OCI-LY3 (cell line): ENCODE measurements at regions not wholly inside any gene's neighbourhood (a gene's known extent, or its start where the extent isn't known, plus 50 kb on each side); places are given as distances from the start of the nearest gene placed in this dataset.

ENCODE experiments used
- H2AFZ ChIP-seq: fragments of 200-600, 300-600 bp; shearing (Covaris generic); 2 replicates; pipeline ENCODE4 v1.6.0; 2014; ENCODE audit warnings: antibody characterized with exemption, low read depth, low read length
- H3K27ac ChIP-seq: fragments of 200-600, 300-600 bp; sonication (generic); 2 replicates; pipeline ENCODE4 v1.5.1; 2014; ENCODE audit warnings: mild to moderate bottlenecking, low read length, moderate library complexity, mixed read lengths
- H3K27me3 ChIP-seq: fragments of 200-600, 300-600 bp; sonication (generic); 2 replicates; pipeline ENCODE4 v1.6.1; 2014; ENCODE audit warnings: low read depth, low read length, mixed read lengths
- H3K36me3 ChIP-seq: fragments of 200-600, 300-600 bp; sonication (generic); replicated peaks from 2 replicates; pipeline ENCODE3; 2014; ENCODE audit warnings: low read depth, low read length, mixed read lengths
- H3K4me1 ChIP-seq: fragments of 300-600, 200-600 bp; sonication (generic); 2 replicates; pipeline ENCODE4 v1.6.1; 2014; ENCODE audit warnings: low read length, mixed read lengths
- H3K4me2 ChIP-seq: fragments of 200-600, 300-600 bp; sonication (generic); 2 replicates; pipeline ENCODE4 v1.6.1; 2014; ENCODE audit warnings: low read length, mixed read lengths
- H3K4me3 ChIP-seq: fragments of 300-600, 200-600 bp; sonication (generic); 2 replicates; pipeline ENCODE4 v1.5.1; 2014; ENCODE audit warnings: antibody characterized with exemption, mild to moderate bottlenecking, low read length, moderate library complexity
- H3K79me2 ChIP-seq: fragments of 300-600, 200-600 bp; shearing (Covaris generic); 2 replicates; pipeline ENCODE4 v1.6.1; 2014; ENCODE audit warnings: mild to moderate bottlenecking, low read length, mixed read lengths
- H3K9ac ChIP-seq: fragments of 300-600, 200-600 bp; shearing (Covaris generic); 2 replicates; pipeline ENCODE4 v1.6.0; 2014; ENCODE audit warnings: mild to moderate bottlenecking, low read length, moderate library complexity
- H3K9me3 ChIP-seq: fragments of 200-600, 300-600 bp; shearing (Covaris generic); 2 replicates; pipeline ENCODE4 v1.6.1; 2014; ENCODE audit warnings: low read length, mixed read lengths; ENCODE audit not compliant: insufficient read depth
- H4K20me1 ChIP-seq: fragments of 200-600, 300-600 bp; sonication (generic); 2 replicates; pipeline ENCODE4 v1.6.1; 2016; ENCODE audit warnings: low read length, mixed read lengths; ENCODE audit not compliant: insufficient read depth
- EZH2phosphoT487 ChIP-seq: fragments of 200-600 bp; shearing (Covaris generic); IDR thresholded peaks from 2 replicates; pipeline ENCODE4 v1.6.1; 2018; ENCODE audit warnings: antibody characterized with exemption, mixed run types, low read depth
- TF ChIP-seq, protein P1 (sequence below): fragments of 200-600, 300-600 bp; sonication (generic); IDR thresholded peaks from 2 replicates; pipeline ENCODE4 v1.5.1; 2014; ENCODE audit warnings: antibody characterized with exemption, low read length, low read depth

DNA sequence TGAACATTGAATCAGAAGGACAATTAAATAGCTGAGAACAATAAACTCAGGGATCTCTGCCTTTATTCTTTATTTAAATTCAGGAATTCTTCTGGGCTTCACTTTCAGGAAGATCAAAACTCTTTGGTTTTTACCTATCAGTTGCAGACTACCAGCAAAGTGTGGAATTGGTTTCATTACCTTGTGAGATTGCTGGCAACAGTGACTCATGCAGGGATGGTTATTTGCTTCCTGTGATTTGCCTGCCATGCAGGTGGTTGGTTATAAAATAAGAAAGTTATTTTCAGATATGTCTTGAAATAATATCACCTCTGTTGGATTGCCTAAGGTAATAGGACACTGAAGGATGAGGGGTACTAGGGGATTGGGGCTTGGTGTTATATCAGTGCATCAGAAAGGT is 204.6 kb downstream of the PTBP2 start:
- Histone ChIP-seq H3K4me3 (no peak overlapping the region), H3K27ac (no peak overlapping the region), H3K79me2 (no peaks in the 10 kb centered on the region), H3K9ac (no peak overlapping the region), H3K36me3 (no peaks in the 10 kb centered on the region), H4K20me1 (no peaks in the 10 kb centered on the region), H3K4me1 (no peaks in the 10 kb centered on the region), H3K9me3 (no peaks in the 10 kb centered on the region), H3K4me2 (no peak overlapping the region), H3K27me3 (no peaks in the 10 kb centered on the region), H2AFZ (no peak overlapping the region)
- TF ChIP-seq, protein P1, sequence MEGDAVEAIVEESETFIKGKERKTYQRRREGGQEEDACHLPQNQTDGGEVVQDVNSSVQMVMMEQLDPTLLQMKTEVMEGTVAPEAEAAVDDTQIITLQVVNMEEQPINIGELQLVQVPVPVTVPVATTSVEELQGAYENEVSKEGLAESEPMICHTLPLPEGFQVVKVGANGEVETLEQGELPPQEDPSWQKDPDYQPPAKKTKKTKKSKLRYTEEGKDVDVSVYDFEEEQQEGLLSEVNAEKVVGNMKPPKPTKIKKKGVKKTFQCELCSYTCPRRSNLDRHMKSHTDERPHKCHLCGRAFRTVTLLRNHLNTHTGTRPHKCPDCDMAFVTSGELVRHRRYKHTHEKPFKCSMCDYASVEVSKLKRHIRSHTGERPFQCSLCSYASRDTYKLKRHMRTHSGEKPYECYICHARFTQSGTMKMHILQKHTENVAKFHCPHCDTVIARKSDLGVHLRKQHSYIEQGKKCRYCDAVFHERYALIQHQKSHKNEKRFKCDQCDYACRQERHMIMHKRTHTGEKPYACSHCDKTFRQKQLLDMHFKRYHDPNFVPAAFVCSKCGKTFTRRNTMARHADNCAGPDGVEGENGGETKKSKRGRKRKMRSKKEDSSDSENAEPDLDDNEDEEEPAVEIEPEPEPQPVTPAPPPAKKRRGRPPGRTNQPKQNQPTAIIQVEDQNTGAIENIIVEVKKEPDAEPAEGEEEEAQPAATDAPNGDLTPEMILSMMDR: no peak
- no peak for TF ChIP-seq EZH2phosphoT487

DNA sequence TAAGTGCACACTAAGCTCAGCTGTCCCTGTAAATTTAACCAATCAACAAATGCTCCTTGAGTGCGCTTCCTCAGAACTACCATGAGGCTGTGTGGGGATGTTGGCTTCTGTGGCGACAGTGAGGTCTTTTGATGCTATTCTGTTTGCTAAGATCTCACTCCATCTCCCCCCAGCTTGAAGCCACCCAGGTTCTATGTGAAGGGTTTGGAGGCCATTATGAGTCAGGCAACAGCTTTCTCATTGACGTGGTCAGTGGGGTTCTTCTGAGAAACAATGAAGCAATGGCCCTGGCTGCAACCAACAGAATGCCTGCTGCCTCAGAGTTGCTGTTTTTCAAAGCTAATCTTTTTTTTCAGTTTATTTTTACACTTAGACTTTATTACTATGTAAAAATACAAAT is 205.5 kb downstream of the PTBP2 start:
- Histone ChIP-seq H3K4me2 (no peak overlapping the region), H3K4me1 (no peaks in the 10 kb centered on the region), H3K4me3 (no peak overlapping the region), H3K9ac (no peak overlapping the region), H3K9me3 (no peaks in the 10 kb centered on the region), H3K36me3 (no peaks in the 10 kb centered on the region), H3K27ac (no peak overlapping the region), H2AFZ (no peak overlapping the region), H3K27me3 (no peaks in the 10 kb centered on the region), H3K79me2 (no peaks in the 10 kb centered on the region), H4K20me1 (no peaks in the 10 kb centered on the region)
- TF ChIP-seq, protein P1: no peak
- no peak for TF ChIP-seq EZH2phosphoT487

DNA sequence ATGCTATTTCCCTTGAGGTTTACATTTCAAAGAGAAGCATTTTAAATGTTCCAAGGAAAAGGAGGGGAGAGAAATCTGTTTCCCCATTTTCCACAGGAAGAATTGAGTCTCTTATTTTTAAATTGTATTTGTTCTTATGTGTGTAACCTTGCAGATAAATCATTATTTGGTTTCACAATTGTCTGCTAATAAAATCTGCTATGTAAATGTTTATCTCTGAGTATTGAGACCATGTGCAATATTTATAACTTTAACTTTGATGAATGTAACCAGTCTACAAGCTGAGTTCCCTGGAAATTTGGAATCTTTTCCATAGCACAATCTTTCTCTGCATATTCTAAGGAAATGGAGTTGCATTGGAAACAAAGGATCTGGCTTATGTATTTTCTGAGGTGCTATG is 209.6 kb downstream of the PTBP2 start:
- no peak overlapping the region for H3K4me3 ChIP-seq
- H3K36me3 ChIP-seq: no peaks in the 10 kb centered on the region
- H4K20me1 ChIP-seq: no peaks in the 10 kb centered on the region
- H2AFZ ChIP-seq: no peak overlapping the region
- TF ChIP-seq, protein P1: no peak
- H3K27ac ChIP-seq: no peak overlapping the region
- H3K27me3 ChIP-seq: no peaks in the 10 kb centered on the region
- H3K4me2 ChIP-seq: no peak overlapping the region
- no peak overlapping the region for H3K9ac ChIP-seq
- no peaks in the 10 kb centered on the region for H3K9me3 ChIP-seq
- H3K4me1 ChIP-seq: no peaks in the 10 kb centered on the region
- no peaks in the 10 kb centered on the region for H3K79me2 ChIP-seq

DNA sequence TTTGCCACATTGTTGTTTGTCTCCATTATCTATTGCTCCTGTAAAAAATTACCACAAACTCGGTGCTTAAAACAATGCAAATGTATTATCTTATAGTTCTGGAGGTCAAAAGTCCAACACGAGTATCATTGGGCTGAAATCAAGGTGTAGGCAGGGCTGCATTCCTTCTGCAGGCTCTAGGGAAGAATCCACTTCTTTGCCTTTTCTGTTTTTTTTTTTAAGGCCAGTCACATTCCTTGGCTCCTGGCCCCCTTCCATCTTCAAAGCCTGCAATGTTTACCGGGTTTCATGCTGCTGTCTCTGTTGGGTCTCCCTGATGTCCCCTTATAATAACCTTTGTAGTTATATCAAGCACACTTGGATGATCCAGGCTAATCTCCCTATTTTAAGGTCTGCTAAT is 212.7 kb downstream of the PTBP2 start:
- Histone ChIP-seq H3K27ac (no peak overlapping the region), H3K4me2 (no peak overlapping the region), H3K9me3 (no peaks in the 10 kb centered on the region), H3K27me3 (no peaks in the 10 kb centered on the region), H3K4me3 (no peak overlapping the region), H3K9ac (no peak overlapping the region), H3K4me1 (no peaks in the 10 kb centered on the region), H3K79me2 (no peaks in the 10 kb centered on the region), H3K36me3 (no peaks in the 10 kb centered on the region), H4K20me1 (no peaks in the 10 kb centered on the region), H2AFZ (no peak overlapping the region)
- no peak for TF ChIP-seq EZH2phosphoT487
- TF ChIP-seq, protein P1: no peak
